Activated B cell treated with CpG ODN at 0.5 μM for 24 hours (primary cell): ENCODE measurements at regions not wholly inside any gene's neighbourhood (a gene's known extent, or its start where the extent isn't known, plus 50 kb on each side); places are given as distances from the start of the nearest gene placed in this dataset.

Experiments used
- ATAC-seq: fragments of 200-7000 bp; cut with Tn5 transposase; one replicate; pipeline ENCODE4 v1.10.0; 2021; ENCODE audit warnings: low read depth, mild to moderate bottlenecking, moderate library complexity
- CTCF ChIA-PET: fragments of 350-600 bp; sonication (Branson Sonifier 250); formaldehyde crosslinking; loops from one replicate; lab custom pipeline; 2021; ENCODE audit warnings: antibody characterized with exemption; lab: Charles Lee
- POLR2A ChIA-PET: fragments of 350-600 bp; sonication (Branson Sonifier 250); formaldehyde crosslinking; loops from one replicate; lab custom pipeline; 2021; ENCODE audit warnings: antibody characterized with exemption; lab: Charles Lee
- DNase-seq: peaks from one replicate; pipeline ENCODE4 v3.0.0; 2022
- H3K27ac Mint-ChIP-seq: one replicate; pipeline ENCODE4 v1.8.0; 2020; ENCODE audit warnings: mixed read lengths
- H3K27me3 Mint-ChIP-seq: one replicate; pipeline ENCODE4 v1.8.0; 2021; ENCODE audit warnings: mixed read lengths
- H3K36me3 Mint-ChIP-seq: one replicate; pipeline ENCODE4 v1.8.0; 2021; ENCODE audit warnings: low read depth, mixed read lengths
- H3K4me1 Mint-ChIP-seq: one replicate; pipeline ENCODE4 v1.8.0; 2021; ENCODE audit warnings: mixed read lengths
- H3K4me3 Mint-ChIP-seq: one replicate; pipeline ENCODE4 v1.8.0; 2020; ENCODE audit warnings: mild to moderate bottlenecking, mixed read lengths
- H3K9me3 Mint-ChIP-seq: one replicate; pipeline ENCODE4 v1.8.0; 2020; ENCODE audit warnings: mixed read lengths
- CTCF ChIP-seq: fragments of 200-600 bp; IDR thresholded peaks from one replicate; pipeline ENCODE4 v1.8.0; 2022; ENCODE audit warnings: antibody characterized with exemption, mild to moderate bottlenecking
- intact Hi-C: fragments of 100-400 bp; cut with micrococcal nuclease; formaldehyde crosslinking; loops from one replicate; pipeline ENCODE4 v1.15.1; 2024

- intact Hi-C loops: no loop called here
- no peaks in the 10 kb centered on the region for H3K4me1 Mint-ChIP-seq
- TF ChIP-seq CTCF: no peak
Measured at GRCh38 chr13:87384099-87384498, 287.1 kb upstream of the SLITRK5 start.

GRCh38 chr13:87393358-87393757, 277.8 kb upstream of the SLITRK5 start:
- POLR2A ChIA-PET: no interaction called here
- DNase-seq: no peak
- CTCF ChIA-PET: no interaction called here
- Mint-ChIP-seq H3K4me3 (no peak overlapping the region), H3K27ac (no peak overlapping the region), H3K27me3 (no peaks in the 10 kb centered on the region), H3K4me1 (no peaks in the 10 kb centered on the region), H3K9me3 (peaks cover 5% of the 10 kb centered on the region), H3K36me3 (no peaks in the 10 kb centered on the region)
- TF ChIP-seq CTCF: no peak
- intact Hi-C loops: no loop called here
- ATAC-seq: no peak

More at GRCh38 chr13:87384099-87384498, 287.1 kb upstream of the SLITRK5 start:
- no peaks in the 10 kb centered on the region for H3K27me3 Mint-ChIP-seq
- ATAC-seq: no peak
- DNase-seq: no peak
- H3K9me3 Mint-ChIP-seq: peaks cover 3% of the 10 kb centered on the region
- H3K36me3 Mint-ChIP-seq: no peaks in the 10 kb centered on the region
- POLR2A ChIA-PET: no interaction called here
- CTCF ChIA-PET: no interaction called here
- no peak overlapping the region for H3K4me3 Mint-ChIP-seq
- no peak overlapping the region for H3K27ac Mint-ChIP-seq

GRCh38 chr13:87398047-87398446, 273.1 kb upstream of the SLITRK5 start:
- no peak for TF ChIP-seq CTCF
- H3K27me3 Mint-ChIP-seq: no peaks in the 10 kb centered on the region
- no peak overlapping the region for H3K4me3 Mint-ChIP-seq
- H3K27ac Mint-ChIP-seq: no peak overlapping the region
- DNase-seq (no peak), ATAC-seq (no peak)
- H3K4me1 Mint-ChIP-seq: no peaks in the 10 kb centered on the region
- intact Hi-C loops: no loop called here
- H3K36me3 Mint-ChIP-seq: no peaks in the 10 kb centered on the region
- POLR2A ChIA-PET: no interaction called here
- CTCF ChIA-PET: no interaction called here
- H3K9me3 Mint-ChIP-seq: peaks cover 12% of the 10 kb centered on the region

GRCh38 chr13:87403748-87404432, 267.3 kb upstream of the SLITRK5 start:
- POLR2A ChIA-PET: no interaction called here
- no peaks in the 10 kb centered on the region for H3K4me1 Mint-ChIP-seq

GRCh38 chr13:87426742-87427141, 244.4 kb upstream of the SLITRK5 start:
- H3K4me1 Mint-ChIP-seq: no peaks in the 10 kb centered on the region
- TF ChIP-seq CTCF: no peak
- no peaks in the 10 kb centered on the region for H3K36me3 Mint-ChIP-seq
- no peaks in the 10 kb centered on the region for H3K27me3 Mint-ChIP-seq
- no peak overlapping the region for H3K4me3 Mint-ChIP-seq
- POLR2A ChIA-PET: no interaction called here
- H3K9me3 Mint-ChIP-seq: peaks cover 3% of the 10 kb centered on the region
- DNase-seq (no peak), ATAC-seq (no peak)
- intact Hi-C loops: no loop called here
- no peak overlapping the region for H3K27ac Mint-ChIP-seq
- CTCF ChIA-PET: no interaction called here

More at GRCh38 chr13:87403748-87404432, 267.3 kb upstream of the SLITRK5 start:
- DNase-seq (no peak), ATAC-seq (no peak)
- no peak overlapping the region for H3K4me3 Mint-ChIP-seq
- H3K9me3 Mint-ChIP-seq: peaks cover 16% of the 10 kb centered on the region
- no peak for TF ChIP-seq CTCF
- H3K27ac Mint-ChIP-seq: no peak overlapping the region
- intact Hi-C loops: no loop called here
- H3K27me3 Mint-ChIP-seq: no peaks in the 10 kb centered on the region
- no peaks in the 10 kb centered on the region for H3K36me3 Mint-ChIP-seq
- CTCF ChIA-PET: no interaction called here
